Progenitor cell of endocrine pancreas (in vitro differentiated cells): ENCODE measurements at regions not wholly inside any gene's neighbourhood (a gene's known extent, or its start where the extent isn't known, plus 50 kb on each side); places are given as distances from the start of the nearest gene placed in this dataset.

Experiments used
- DNase-seq: peaks from one replicate; pipeline ENCODE4 v3.0.0; 2021; ENCODE audit warnings: low spot score; ENCODE audit not compliant: unreplicated experiment
- H3K27ac Mint-ChIP-seq: 2 replicates; pipeline ENCODE4 v1.8.0; 2021; ENCODE audit warnings: mild to moderate bottlenecking, moderate library complexity, mixed read lengths
- H3K27me3 Mint-ChIP-seq: 2 replicates; pipeline ENCODE4 v1.8.0; 2021; ENCODE audit warnings: mixed read lengths
- H3K36me3 Mint-ChIP-seq: 2 replicates; pipeline ENCODE4 v1.8.0; 2022; ENCODE audit warnings: mixed read lengths; ENCODE audit not compliant: insufficient read depth
- H3K4me1 Mint-ChIP-seq: 2 replicates; pipeline ENCODE4 v1.8.0; 2021; ENCODE audit warnings: low read depth, mixed read lengths
- H3K4me3 Mint-ChIP-seq: 2 replicates; pipeline ENCODE4 v1.8.0; 2021; ENCODE audit warnings: low read depth, mild to moderate bottlenecking, moderate library complexity, mixed read lengths
- H3K9me3 Mint-ChIP-seq: 2 replicates; pipeline ENCODE4 v1.8.0; 2021; ENCODE audit warnings: low read depth, mixed read lengths
- CTCF ChIP-seq: fragments of 200-600 bp; sonication (generic); IDR thresholded peaks from one replicate; pipeline ENCODE4 v1.5.0; 2021; ENCODE audit warnings: antibody characterized with exemption, mild to moderate bottlenecking; ENCODE audit not compliant: unreplicated experiment

- Mint-ChIP-seq H3K4me3 (no peak overlapping the region), H3K27ac (no peak overlapping the region), H3K4me1 (peaks cover 45% of the 10 kb centered on the region), H3K9me3 (peaks cover 11% of the 10 kb centered on the region), H3K27me3 (no peaks in the 10 kb centered on the region), H3K36me3 (peaks cover 2% of the 10 kb centered on the region)
- DNase-seq: no peak
- no peak for TF ChIP-seq CTCF
Observed at GRCh38 chr3:148605521-148605920, 92.2 kb upstream of the AGTR1 start.

DNA sequence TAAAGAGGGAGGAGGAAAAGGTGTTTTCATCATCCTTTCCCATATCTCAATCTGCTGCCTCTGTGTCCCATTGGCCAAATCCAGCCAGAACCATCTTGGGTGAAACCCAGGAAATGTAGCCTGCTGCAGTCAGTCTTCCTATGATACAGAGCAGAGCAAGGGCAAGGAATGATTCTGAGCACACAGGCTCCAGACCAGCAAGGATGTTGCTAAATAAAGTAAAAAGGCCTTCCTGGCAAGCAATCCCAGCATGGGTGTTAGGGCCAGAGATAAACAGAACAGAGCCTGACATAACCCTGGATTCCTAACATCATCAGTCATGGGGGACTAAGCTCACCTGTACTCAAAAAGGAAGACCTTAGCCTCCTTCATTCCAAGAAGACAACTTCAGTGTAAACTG, 90.7 kb upstream of the AGTR1 start:
- no peak for DNase-seq
- H3K27ac Mint-ChIP-seq: no peak overlapping the region
- peaks cover 11% of the 10 kb centered on the region for H3K9me3 Mint-ChIP-seq
- no peak overlapping the region for H3K4me3 Mint-ChIP-seq
- H3K27me3 Mint-ChIP-seq: no peaks in the 10 kb centered on the region
- H3K4me1 Mint-ChIP-seq: peaks cover 30% of the 10 kb centered on the region
- TF ChIP-seq CTCF: no peak
- H3K36me3 Mint-ChIP-seq: peaks cover 2% of the 10 kb centered on the region

DNA sequence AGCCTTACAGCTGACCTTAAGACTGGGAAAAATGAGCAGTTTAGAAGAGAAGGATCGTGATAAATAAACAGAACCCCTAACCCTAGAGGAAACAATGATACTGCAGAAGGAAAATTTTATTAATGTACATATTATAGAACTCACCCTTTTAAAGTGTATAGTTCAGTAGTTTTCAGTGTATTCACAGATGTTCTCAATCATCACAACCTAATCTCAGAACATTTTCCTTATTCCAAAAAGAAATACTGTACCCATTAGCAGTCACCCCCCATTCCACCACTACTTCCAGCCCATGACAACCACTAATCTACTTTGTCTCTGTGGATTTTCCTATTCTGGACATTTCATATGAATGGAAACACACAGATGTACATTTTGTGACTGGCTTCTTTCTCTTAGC, 90.2 kb upstream of the AGTR1 start:
- no peak overlapping the region for H3K27ac Mint-ChIP-seq
- no peak for TF ChIP-seq CTCF
- H3K4me3 Mint-ChIP-seq: no peak overlapping the region
- H3K36me3 Mint-ChIP-seq: peaks cover 2% of the 10 kb centered on the region
- DNase-seq: no peak
- no peaks in the 10 kb centered on the region for H3K27me3 Mint-ChIP-seq
- H3K4me1 Mint-ChIP-seq: peaks cover 25% of the 10 kb centered on the region
- H3K9me3 Mint-ChIP-seq: peaks cover 11% of the 10 kb centered on the region

- Mint-ChIP-seq H3K36me3 (peaks cover 2% of the 10 kb centered on the region), H3K27me3 (no peaks in the 10 kb centered on the region), H3K9me3 (peaks cover 11% of the 10 kb centered on the region), H3K4me1 (no peaks in the 10 kb centered on the region), H3K4me3 (no peak overlapping the region), H3K27ac (no peak overlapping the region)
- TF ChIP-seq CTCF: no peak
- no peak for DNase-seq
Observed at GRCh38 chr3:148612278-148612677, 85.4 kb upstream of the AGTR1 start.

DNA sequence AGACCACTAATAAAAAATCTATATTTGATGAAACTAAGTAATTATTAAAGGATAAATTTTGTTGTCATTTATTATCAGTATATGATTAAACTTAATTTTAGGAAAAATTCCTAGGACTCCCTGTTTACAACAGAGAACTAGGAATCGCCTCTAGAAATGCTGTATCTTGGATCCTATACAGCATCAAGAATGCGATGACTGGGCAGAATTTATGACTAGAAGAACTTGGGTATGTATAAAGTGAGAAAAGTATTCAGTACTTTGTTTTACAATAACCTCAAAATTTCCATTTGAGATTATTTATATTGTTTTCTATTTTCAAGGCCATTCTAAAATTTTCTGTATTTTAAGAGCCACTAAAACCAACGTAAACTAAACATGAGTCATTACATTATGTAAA, 82.3 kb upstream of the AGTR1 start:
- Mint-ChIP-seq H3K27me3 (no peaks in the 10 kb centered on the region), H3K4me1 (no peaks in the 10 kb centered on the region), H3K4me3 (no peak overlapping the region), H3K9me3 (peaks cover 16% of the 10 kb centered on the region), H3K27ac (no peak overlapping the region), H3K36me3 (no peaks in the 10 kb centered on the region)
- no peak for DNase-seq
- no peak for TF ChIP-seq CTCF
